ENCODE measurements at regions not wholly inside any gene's neighbourhood (a gene's known extent, or its start where the extent isn't known, plus 50 kb on each side); places are given as distances from the start of the nearest gene placed in this dataset.

DNA sequence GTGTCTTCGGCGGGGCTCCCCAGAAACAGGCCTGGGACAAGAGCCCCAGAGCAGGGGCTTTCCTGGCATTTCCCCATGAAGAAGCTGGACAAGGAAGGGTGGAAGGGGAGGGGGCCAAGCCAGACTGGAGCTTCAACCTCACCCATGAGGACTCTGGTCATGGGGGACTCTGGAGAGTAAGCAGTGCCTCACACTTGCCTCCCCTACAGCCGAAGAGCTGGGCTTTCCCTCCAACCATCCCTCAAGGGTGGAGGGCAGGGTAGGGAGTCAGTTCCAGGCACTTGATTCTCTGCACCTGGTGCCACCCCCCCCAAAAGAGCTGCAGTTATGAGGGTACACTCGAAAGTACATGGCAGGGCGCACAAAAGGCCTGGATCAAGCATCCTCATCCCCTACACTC, 246.6 kb downstream of the TFCP2L1 start:
- no peaks in the 10 kb centered on the region for H3K36me3 ChIP-seq (ENCODE audit: control insufficient read depth in 2 of 2, extremely low read depth in 1 of 2, insufficient read depth in 2 of 2, low read length in 2 of 2)
- H3K9me1 ChIP-seq (replicated peaks; ENCODE audit: control insufficient read depth, extremely low read depth, insufficient read depth, low read length) = no peaks in the 10 kb centered on the region
- H3K4me3 ChIP-seq (replicated peaks in 1 of 3; ENCODE audit: insufficient read depth in 1 of 3, low read depth in 1 of 3, low read length in 3 of 3) = no peak overlapping the region
- no peak overlapping the region for H3K4me2 ChIP-seq (ENCODE audit: insufficient read depth, low read length)
- no peak overlapping the region for H3K9ac ChIP-seq (replicated peaks; ENCODE audit: extremely low read depth, insufficient read depth, low read length)
- H2AFZ ChIP-seq (ENCODE audit: low read depth, low read length) = no peak overlapping the region
- BruUV-seq (replicated peaks) = no TSS peak
- H3K27ac ChIP-seq (ENCODE audit: insufficient read depth, low read depth, low read length) = no peak overlapping the region
- H3K27me3 ChIP-seq (ENCODE audit: control insufficient read depth in 2 of 2, insufficient read depth in 2 of 2, low read length in 2 of 2) = peaks cover 0 to 4% of the 10 kb centered on the region in 2 experiments
- ChIA-PET POLR2A (no interaction called here), CTCF (no interaction called here)
- H3K9me3 ChIP-seq (replicated peaks; ENCODE audit: control insufficient read depth, insufficient read depth, low read length) = no peaks in the 10 kb centered on the region
- no peaks in the 10 kb centered on the region for H3K4me1 ChIP-seq (ENCODE audit: control insufficient read depth, extremely low read depth, insufficient read depth, low read length)
- H3K79me2 ChIP-seq (ENCODE audit: control insufficient read depth, insufficient read depth, low read length) = no peaks in the 10 kb centered on the region
- TF ChIP-seq EZH2 (IDR thresholded peaks at IDR 0.05; ENCODE audit: borderline replicate concordance, low read depth, low read length, severe bottlenecking) = no peak
- TF ChIP-seq POLR2AphosphoS5 (IDR thresholded peaks at IDR 0.05; ENCODE audit: insufficient read depth, low read depth, low read length) = no peak
- no peak for TF ChIP-seq MYC (IDR thresholded peaks at IDR 0.05; ENCODE audit: low read depth, low read length)
- TF ChIP-seq GATA2 (IDR thresholded peaks at IDR 0.05; ENCODE audit: insufficient read depth, insufficient read length, low read depth, low read length) = no peak
- TF ChIP-seq POLR2A (IDR thresholded peaks at IDR 0.05; ENCODE audit: low read depth, low read length) = no peak
- TF ChIP-seq, protein P1, sequence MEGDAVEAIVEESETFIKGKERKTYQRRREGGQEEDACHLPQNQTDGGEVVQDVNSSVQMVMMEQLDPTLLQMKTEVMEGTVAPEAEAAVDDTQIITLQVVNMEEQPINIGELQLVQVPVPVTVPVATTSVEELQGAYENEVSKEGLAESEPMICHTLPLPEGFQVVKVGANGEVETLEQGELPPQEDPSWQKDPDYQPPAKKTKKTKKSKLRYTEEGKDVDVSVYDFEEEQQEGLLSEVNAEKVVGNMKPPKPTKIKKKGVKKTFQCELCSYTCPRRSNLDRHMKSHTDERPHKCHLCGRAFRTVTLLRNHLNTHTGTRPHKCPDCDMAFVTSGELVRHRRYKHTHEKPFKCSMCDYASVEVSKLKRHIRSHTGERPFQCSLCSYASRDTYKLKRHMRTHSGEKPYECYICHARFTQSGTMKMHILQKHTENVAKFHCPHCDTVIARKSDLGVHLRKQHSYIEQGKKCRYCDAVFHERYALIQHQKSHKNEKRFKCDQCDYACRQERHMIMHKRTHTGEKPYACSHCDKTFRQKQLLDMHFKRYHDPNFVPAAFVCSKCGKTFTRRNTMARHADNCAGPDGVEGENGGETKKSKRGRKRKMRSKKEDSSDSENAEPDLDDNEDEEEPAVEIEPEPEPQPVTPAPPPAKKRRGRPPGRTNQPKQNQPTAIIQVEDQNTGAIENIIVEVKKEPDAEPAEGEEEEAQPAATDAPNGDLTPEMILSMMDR (IDR thresholded peaks at IDR 0.05; ENCODE audit: extremely low read depth in 1 of 2, insufficient read depth in 1 of 2, low read depth in 1 of 2, low read length in 2 of 2) = no peak
- no peak for TF ChIP-seq FOS (IDR thresholded peaks at IDR 0.05; ENCODE audit: borderline replicate concordance, insufficient read depth, low read length)
- no peak for TF ChIP-seq JUN (IDR thresholded peaks at IDR 0.05; ENCODE audit: borderline replicate concordance, insufficient read depth, insufficient read length, low read depth)
- TF ChIP-seq, protein P2, sequence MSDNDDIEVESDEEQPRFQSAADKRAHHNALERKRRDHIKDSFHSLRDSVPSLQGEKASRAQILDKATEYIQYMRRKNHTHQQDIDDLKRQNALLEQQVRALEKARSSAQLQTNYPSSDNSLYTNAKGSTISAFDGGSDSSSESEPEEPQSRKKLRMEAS (IDR thresholded peaks at IDR 0.05; ENCODE audit: insufficient read depth, insufficient read length) = no peak
- intact Hi-C loops (cut with micrococcal nuclease) = no loop called here
- DNase-seq (ENCODE audit: low read depth, low spot score) (no peak), FAIRE-seq (no peak)
- dilution Hi-C loops (cut with MboI; ENCODE audit: extremely low pct_ligation_motif_present, low sequenced_read_pairs) = no loop called here
- H4K20me1 ChIP-seq (replicated peaks; ENCODE audit: control insufficient read depth, extremely low read depth, insufficient read depth, low read length) = no peaks in the 10 kb centered on the region
